Endodermal cell (in vitro differentiated cells): ENCODE measurements at regions not wholly inside any gene's neighbourhood (a gene's known extent, or its start where the extent isn't known, plus 50 kb on each side); places are given as distances from the start of the nearest gene placed in this dataset.

Experiments used
- DNase-seq: peaks from one replicate; pipeline ENCODE4 v3.0.0-alpha.2; 2017
- H3K27ac ChIP-seq: 2 replicates; pipeline ENCODE4 v1.5.1; 2013; ENCODE audit warnings: mild to moderate bottlenecking, low read depth, low read length, moderate library complexity
- H3K27me3 ChIP-seq: 2 replicates; pipeline ENCODE4 v1.6.1; 2013; ENCODE audit warnings: mild to moderate bottlenecking, low read length, moderate library complexity; ENCODE audit not compliant: insufficient read depth, control insufficient read depth, poor library complexity, severe bottlenecking
- H3K36me3 ChIP-seq: 2 replicates; pipeline ENCODE4 v1.7.0; 2013; ENCODE audit warnings: mild to moderate bottlenecking, low read length, moderate library complexity; ENCODE audit not compliant: control insufficient read depth, insufficient read depth
- H3K4me1 ChIP-seq: one replicate; pipeline ENCODE4 v1.7.0; 2013; ENCODE audit warnings: low read length; ENCODE audit not compliant: control insufficient read depth, insufficient read depth
- H3K4me3 ChIP-seq: 2 replicates; pipeline ENCODE4 v1.5.1; 2013; ENCODE audit warnings: mild to moderate bottlenecking, low read length, moderate library complexity
- H3K9ac ChIP-seq: 2 replicates; pipeline ENCODE4 v1.6.1; 2013; ENCODE audit warnings: mild to moderate bottlenecking, low read length, moderate library complexity; ENCODE audit not compliant: poor library complexity, severe bottlenecking; ENCODE audit errors: extremely low read depth
- H3K9me3 ChIP-seq: 2 replicates; pipeline ENCODE4 v1.6.1; 2013; ENCODE audit warnings: mild to moderate bottlenecking, low read length, moderate library complexity; ENCODE audit not compliant: control insufficient read depth
- H3K27ac Mint-ChIP-seq: 2 replicates; pipeline ENCODE4 v1.8.0; 2020; ENCODE audit warnings: mixed read lengths
- H3K27me3 Mint-ChIP-seq: 2 replicates; pipeline ENCODE4 v1.8.0; 2021; ENCODE audit warnings: mild to moderate bottlenecking, mixed read lengths; ENCODE audit not compliant: insufficient read depth
- H3K36me3 Mint-ChIP-seq: 2 replicates; pipeline ENCODE4 v1.8.0; 2020; ENCODE audit warnings: low read depth, mixed read lengths
- H3K4me1 Mint-ChIP-seq: 2 replicates; pipeline ENCODE4 v1.8.0; 2020; ENCODE audit warnings: mixed read lengths
- H3K4me3 Mint-ChIP-seq: 2 replicates; pipeline ENCODE4 v1.8.0; 2020; ENCODE audit warnings: mild to moderate bottlenecking, moderate library complexity, mixed read lengths
- H3K9me3 Mint-ChIP-seq: 2 replicates; pipeline ENCODE4 v1.8.0; 2020; ENCODE audit warnings: mild to moderate bottlenecking, mixed read lengths
- CTCF ChIP-seq: fragments of 200-600 bp; sonication (generic); conservative IDR thresholded peaks from 2 replicates; pipeline ENCODE4 v1.5.0; 2021; ENCODE audit warnings: antibody characterized with exemption, mild to moderate bottlenecking
- WGBS, 2 experiments: methylation state at CpG; one replicate each; pipeline versions ENCODE4 v1.1.5 to v1.1.7; 2013; ENCODE audit warnings: missing lambda C conversion rate in 2 of 2, mixed read lengths in 1 of 2; ENCODE audit not compliant: insufficient coverage in 1 of 2, insufficient read length in 1 of 2; 5-methylcytosine and 5-hydroxymethylcytosine counted together

GRCh38 chr5:89418407-89419085 is 535.6 kb upstream of the MEF2C start:
- Mint-ChIP-seq H3K4me1 (peaks cover 10% of the 10 kb centered on the region), H3K36me3 (no peaks in the 10 kb centered on the region), H3K27ac (no peak overlapping the region), H3K9me3 (peaks cover 5% of the 10 kb centered on the region), H3K27me3 (no peaks in the 10 kb centered on the region), H3K4me3 (no peak overlapping the region)
- Histone ChIP-seq H3K4me1 (no peaks in the 10 kb centered on the region), H3K36me3 (no peaks in the 10 kb centered on the region), H3K4me3 (no peak overlapping the region), H3K9me3 (no peaks in the 10 kb centered on the region), H3K27ac (no peak overlapping the region), H3K27me3 (no peaks in the 10 kb centered on the region), H3K9ac (no peak overlapping the region)
- 90 to 95% methylated on average over 2 to 3 of the region's 3 CpGs for WGBS, 2 experiments
- no peak for DNase-seq
- no peak for TF ChIP-seq CTCF

- H3K36me3 Mint-ChIP-seq: no peaks in the 10 kb centered on the region
- no peaks in the 10 kb centered on the region for H3K27me3 Mint-ChIP-seq
- DNase-seq: peak; percentile 66
- TF ChIP-seq CTCF: peak; percentile 70
- no peak overlapping the region for H3K4me3 Mint-ChIP-seq
- Histone ChIP-seq H3K9me3 (no peaks in the 10 kb centered on the region), H3K4me1 (no peaks in the 10 kb centered on the region), H3K27me3 (no peaks in the 10 kb centered on the region), H3K27ac (no peak overlapping the region), H3K4me3 (no peak overlapping the region), H3K9ac (no peak overlapping the region), H3K36me3 (no peaks in the 10 kb centered on the region)
- peaks cover 1% of the 10 kb centered on the region for H3K9me3 Mint-ChIP-seq
- H3K4me1 Mint-ChIP-seq: peaks cover 10% of the 10 kb centered on the region
- H3K27ac Mint-ChIP-seq: no peak overlapping the region
- 90 to 95% methylated on average over 2 of the region's 2 CpGs for WGBS, 2 experiments
Observed at GRCh38 chr5:89417990-89418389, 535.0 kb upstream of the MEF2C start.

DNA sequence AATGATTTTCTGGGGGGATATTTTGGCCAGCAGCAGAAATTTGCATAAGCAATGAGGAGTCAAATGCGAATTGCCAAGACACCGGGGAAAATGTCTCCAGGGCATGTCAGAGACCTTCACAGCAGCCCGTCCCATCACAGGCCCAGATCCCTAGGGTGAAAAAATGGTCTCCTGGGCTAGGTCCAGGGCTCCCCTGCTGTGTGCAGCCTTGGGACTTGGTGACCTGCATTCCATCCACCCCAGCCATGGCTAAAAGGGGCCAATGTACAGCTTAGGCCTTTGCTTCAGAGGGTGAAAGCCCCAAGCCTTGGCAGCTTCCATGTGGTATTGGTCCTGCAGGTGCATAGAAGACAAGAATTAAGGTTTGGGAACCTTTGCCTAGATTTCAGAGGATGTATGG is 534.5 kb upstream of the MEF2C start:
- no peak overlapping the region for H3K27ac Mint-ChIP-seq
- no peaks in the 10 kb centered on the region for H3K4me1 ChIP-seq
- DNase-seq: no peak
- H3K36me3 ChIP-seq: no peaks in the 10 kb centered on the region
- H3K9me3 Mint-ChIP-seq: no peaks in the 10 kb centered on the region
- 95 to 100% methylated on average over 2 to 3 of the region's 3 CpGs for WGBS, 2 experiments
- peaks cover 10% of the 10 kb centered on the region for H3K4me1 Mint-ChIP-seq
- H3K4me3 ChIP-seq: no peak overlapping the region
- no peaks in the 10 kb centered on the region for H3K27me3 ChIP-seq
- H3K9me3 ChIP-seq: no peaks in the 10 kb centered on the region
- H3K9ac ChIP-seq: no peak overlapping the region
- no peaks in the 10 kb centered on the region for H3K27me3 Mint-ChIP-seq
- no peaks in the 10 kb centered on the region for H3K36me3 Mint-ChIP-seq
- H3K27ac ChIP-seq: no peak overlapping the region
- no peak overlapping the region for H3K4me3 Mint-ChIP-seq
- TF ChIP-seq CTCF: no peak
